ENCODE measurements at regions not wholly inside any gene's neighbourhood (a gene's known extent, or its start where the extent isn't known, plus 50 kb on each side); places are given as distances from the start of the nearest gene placed in this dataset.

DNA sequence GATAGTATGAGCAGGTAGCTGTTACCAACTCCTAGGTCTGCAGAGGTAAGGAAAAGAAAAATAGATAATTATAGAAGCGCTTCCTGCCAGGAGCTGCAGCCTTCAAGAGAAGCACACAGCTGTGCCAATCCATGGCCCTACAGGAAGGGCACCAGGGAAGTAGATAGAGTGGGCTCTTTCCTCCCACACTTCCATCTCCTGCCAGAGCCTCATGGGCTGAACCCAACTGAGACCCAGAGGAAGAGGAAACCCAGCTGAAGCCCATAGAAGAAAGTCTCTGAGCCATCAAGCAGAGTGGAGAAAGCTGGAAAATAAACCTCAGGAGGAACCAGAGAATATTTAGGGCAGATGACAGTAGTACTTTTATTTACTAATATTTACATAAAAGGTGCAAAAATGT lies 146.7 kb upstream of the ATXN1 start:
- TF ChIP-seq POLR2A (IDR thresholded peaks at IDR 0.05; ENCODE audit: low read depth, low read length), result no peak
- no peak for TF ChIP-seq EZH2 (IDR thresholded peaks at IDR 0.05; ENCODE audit: borderline replicate concordance, control insufficient read depth, low read depth, low read length)
- no peak for TF ChIP-seq MXI1 (IDR thresholded peaks at IDR 0.05; ENCODE audit: low read depth, low read length)
- TF ChIP-seq, protein P1, sequence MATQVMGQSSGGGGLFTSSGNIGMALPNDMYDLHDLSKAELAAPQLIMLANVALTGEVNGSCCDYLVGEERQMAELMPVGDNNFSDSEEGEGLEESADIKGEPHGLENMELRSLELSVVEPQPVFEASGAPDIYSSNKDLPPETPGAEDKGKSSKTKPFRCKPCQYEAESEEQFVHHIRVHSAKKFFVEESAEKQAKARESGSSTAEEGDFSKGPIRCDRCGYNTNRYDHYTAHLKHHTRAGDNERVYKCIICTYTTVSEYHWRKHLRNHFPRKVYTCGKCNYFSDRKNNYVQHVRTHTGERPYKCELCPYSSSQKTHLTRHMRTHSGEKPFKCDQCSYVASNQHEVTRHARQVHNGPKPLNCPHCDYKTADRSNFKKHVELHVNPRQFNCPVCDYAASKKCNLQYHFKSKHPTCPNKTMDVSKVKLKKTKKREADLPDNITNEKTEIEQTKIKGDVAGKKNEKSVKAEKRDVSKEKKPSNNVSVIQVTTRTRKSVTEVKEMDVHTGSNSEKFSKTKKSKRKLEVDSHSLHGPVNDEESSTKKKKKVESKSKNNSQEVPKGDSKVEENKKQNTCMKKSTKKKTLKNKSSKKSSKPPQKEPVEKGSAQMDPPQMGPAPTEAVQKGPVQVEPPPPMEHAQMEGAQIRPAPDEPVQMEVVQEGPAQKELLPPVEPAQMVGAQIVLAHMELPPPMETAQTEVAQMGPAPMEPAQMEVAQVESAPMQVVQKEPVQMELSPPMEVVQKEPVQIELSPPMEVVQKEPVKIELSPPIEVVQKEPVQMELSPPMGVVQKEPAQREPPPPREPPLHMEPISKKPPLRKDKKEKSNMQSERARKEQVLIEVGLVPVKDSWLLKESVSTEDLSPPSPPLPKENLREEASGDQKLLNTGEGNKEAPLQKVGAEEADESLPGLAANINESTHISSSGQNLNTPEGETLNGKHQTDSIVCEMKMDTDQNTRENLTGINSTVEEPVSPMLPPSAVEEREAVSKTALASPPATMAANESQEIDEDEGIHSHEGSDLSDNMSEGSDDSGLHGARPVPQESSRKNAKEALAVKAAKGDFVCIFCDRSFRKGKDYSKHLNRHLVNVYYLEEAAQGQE (IDR thresholded peaks at IDR 0.05; ENCODE audit: low read depth, low read length), result no peak
- TF ChIP-seq, protein P2, sequence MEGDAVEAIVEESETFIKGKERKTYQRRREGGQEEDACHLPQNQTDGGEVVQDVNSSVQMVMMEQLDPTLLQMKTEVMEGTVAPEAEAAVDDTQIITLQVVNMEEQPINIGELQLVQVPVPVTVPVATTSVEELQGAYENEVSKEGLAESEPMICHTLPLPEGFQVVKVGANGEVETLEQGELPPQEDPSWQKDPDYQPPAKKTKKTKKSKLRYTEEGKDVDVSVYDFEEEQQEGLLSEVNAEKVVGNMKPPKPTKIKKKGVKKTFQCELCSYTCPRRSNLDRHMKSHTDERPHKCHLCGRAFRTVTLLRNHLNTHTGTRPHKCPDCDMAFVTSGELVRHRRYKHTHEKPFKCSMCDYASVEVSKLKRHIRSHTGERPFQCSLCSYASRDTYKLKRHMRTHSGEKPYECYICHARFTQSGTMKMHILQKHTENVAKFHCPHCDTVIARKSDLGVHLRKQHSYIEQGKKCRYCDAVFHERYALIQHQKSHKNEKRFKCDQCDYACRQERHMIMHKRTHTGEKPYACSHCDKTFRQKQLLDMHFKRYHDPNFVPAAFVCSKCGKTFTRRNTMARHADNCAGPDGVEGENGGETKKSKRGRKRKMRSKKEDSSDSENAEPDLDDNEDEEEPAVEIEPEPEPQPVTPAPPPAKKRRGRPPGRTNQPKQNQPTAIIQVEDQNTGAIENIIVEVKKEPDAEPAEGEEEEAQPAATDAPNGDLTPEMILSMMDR (IDR thresholded peaks at IDR 0.05 in 2 of 3, conservative IDR thresholded peaks at IDR 0.05 in 1 of 3; ENCODE audit: control insufficient read depth in 2 of 3, extremely low read depth in 1 of 3, insufficient read depth in 1 of 3, low read depth in 3 of 3, low read length in 3 of 3), result no peak
- no peak for TF ChIP-seq ZZZ3 (IDR thresholded peaks at IDR 0.05; ENCODE audit: control insufficient read depth, insufficient read length, low read depth)
- TF ChIP-seq, protein P3, sequence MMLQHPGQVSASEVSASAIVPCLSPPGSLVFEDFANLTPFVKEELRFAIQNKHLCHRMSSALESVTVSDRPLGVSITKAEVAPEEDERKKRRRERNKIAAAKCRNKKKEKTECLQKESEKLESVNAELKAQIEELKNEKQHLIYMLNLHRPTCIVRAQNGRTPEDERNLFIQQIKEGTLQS (IDR thresholded peaks at IDR 0.05; ENCODE audit: borderline replicate concordance, extremely low read depth, low read depth, low read length), result no peak
- TF ChIP-seq RAD51 (IDR thresholded peaks at IDR 0.05), result no peak
- TF ChIP-seq EP300 (IDR thresholded peaks at IDR 0.05; ENCODE audit: borderline replicate concordance in 1 of 2, control insufficient read depth in 1 of 2, low read depth in 2 of 2, low read length in 2 of 2), result no peak
